H54 (cell line): ENCODE measurements at regions not wholly inside any gene's neighbourhood (a gene's known extent, or its start where the extent isn't known, plus 50 kb on each side); places are given as distances from the start of the nearest gene placed in this dataset.
A peak's percentile ranks its signal among the peaks of the same experiment; 100 is the strongest.

Experiments
- DNase-seq: peaks from one replicate; pipeline ENCODE4 v3.0.0; 2011; ENCODE audit warnings: low spot score, mixed read lengths; ENCODE audit not compliant: insufficient read length
- FAIRE-seq: peaks from 3 replicates; lab custom pipeline; 2011; peaks lifted over from hg19 to GRCh38; lab: Jason Lieb, UNC
- POLR2A ChIP-seq: IDR thresholded peaks from 2 replicates; pipeline ENCODE4 v1.6.1; 2011; ENCODE audit warnings: low read depth, mild to moderate bottlenecking, low read length

DNA sequence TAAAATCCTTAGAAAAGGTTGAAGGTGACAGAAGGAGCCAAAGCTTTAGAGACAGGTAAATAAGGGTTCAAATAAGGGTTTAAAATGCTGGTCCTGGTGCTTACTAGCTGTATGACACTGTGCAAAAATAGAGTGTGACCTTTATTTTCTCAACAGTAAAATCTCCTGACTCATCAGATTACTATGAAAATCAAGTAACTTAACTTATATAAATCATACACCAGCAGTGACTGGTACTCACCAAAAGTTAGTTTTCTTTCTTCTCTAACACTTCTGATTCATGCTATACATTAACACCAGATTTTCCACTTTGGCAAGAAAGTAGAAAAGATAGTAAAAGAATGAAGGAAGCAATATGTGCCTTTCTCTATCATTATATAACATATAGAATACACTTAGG is 205.9 kb upstream of the GBE1 start:
- TF ChIP-seq POLR2A = no peak
- DNase-seq = no peak
- no peak for FAIRE-seq

- DNase-seq (no peak), FAIRE-seq (no peak)
- no peak for TF ChIP-seq POLR2A
These were observed 204.3 kb upstream of the GBE1 start for GRCh38 chr3:81965696-81966095.

GRCh38 chr3:81962396-81962795 is 201.0 kb upstream of the GBE1 start:
- FAIRE-seq (no peak), DNase-seq (no peak)
- no peak for TF ChIP-seq POLR2A

- no peak for TF ChIP-seq POLR2A
- FAIRE-seq (no peak), DNase-seq (no peak)
These were observed 197.7 kb upstream of the GBE1 start for GRCh38 chr3:81958972-81959640.

DNA sequence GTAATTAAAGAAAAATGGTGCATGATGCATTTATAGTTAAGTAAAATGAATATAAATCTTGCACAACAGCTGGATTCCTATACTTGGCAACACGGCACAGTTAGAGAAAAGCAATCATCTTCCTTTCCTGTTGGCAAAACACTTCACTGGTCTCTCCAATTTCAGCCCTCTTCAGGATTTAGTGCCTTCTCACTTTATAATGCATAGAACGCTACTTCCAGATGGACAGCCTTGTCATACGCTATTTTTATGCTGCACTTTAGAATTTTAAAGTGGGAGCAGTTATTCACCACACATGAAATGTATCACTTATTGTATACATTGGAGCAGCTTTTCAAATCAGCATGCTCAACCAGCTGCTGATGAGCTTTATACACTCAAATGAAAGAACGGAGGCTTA is 194.4 kb upstream of the GBE1 start:
- DNase-seq (no peak), FAIRE-seq (peak; percentile 53)
- no peak for TF ChIP-seq POLR2A

DNA sequence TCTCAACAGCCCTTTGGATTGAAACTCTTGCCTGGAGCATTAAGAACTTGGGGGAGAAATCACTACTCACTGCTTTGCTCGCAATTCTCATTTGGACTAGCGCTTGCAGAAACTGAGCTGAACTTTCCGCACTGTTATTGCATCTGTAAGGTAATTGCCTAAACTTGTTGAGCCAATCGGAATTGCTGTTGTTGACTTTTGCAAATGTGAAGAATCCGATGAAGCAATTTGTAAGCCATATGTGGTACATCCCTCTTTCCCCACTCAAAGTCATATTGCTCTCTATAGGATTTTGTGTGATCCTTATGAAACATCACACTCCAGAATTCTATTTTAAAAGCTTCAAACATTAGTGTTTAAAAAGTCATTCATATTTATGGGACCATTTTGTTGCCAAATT is 191.7 kb upstream of the GBE1 start:
- no peak for TF ChIP-seq POLR2A
- DNase-seq (no peak), FAIRE-seq (no peak)

DNA sequence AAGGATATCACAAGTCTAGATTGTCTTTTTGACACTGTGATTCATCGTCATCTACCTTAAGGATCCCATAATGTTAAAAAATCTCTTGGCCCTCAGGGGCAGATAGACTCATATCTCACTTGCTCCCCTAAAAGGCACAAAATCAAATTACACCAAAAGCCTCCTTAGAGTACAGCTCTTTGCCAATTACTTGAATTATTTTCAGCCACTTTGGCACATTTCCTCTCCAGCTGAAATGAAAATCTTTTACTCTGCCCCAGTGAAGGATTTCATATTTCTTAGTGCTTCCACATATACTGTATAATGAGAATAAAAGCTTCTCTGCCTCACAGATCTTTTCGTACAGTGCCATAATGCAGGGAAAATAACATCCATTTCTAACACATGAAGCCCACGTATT is 190.7 kb upstream of the GBE1 start:
- TF ChIP-seq POLR2A = no peak
- DNase-seq (no peak), FAIRE-seq (no peak)

DNA sequence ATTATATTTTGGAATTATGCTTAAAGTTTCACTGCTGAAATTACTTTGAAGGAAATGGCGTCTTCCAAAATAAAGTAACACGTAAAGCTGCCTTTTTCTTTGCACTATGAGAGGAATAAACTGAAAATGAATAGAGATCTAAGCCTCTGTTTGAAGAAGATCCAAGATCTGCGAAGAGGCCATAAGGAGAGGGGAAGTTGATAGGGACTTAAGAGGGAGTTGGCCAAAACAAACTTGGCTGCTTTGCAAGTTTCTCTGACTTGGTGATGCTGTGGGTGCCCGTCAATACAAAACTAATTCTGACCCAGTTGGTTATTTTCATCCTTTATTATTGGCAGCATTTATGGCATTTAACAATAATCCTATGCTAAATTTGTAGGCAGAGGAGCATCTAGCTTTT is 190.2 kb upstream of the GBE1 start:
- no peak for TF ChIP-seq POLR2A
- DNase-seq = no peak
- no peak for FAIRE-seq

DNA sequence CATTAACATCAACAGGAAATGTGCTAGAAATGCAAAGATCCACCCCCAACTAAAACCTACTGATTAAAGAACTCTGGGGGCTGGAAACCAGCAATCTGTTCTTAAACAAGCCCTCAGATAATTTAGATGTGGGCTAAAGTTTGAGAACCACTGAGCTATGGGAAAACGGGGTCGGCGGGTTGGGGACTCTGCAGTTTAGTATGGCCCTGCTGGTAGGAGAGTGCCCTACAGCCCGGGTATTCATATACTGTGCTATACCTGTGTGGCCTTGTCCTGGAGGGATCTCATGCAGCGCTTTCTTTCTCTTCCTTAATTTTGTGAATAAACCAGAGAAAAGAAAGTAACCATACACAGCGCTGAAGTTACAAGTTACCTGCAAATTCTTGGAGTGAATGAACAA is 189.7 kb upstream of the GBE1 start:
- no peak for TF ChIP-seq POLR2A
- no peak for FAIRE-seq
- no peak for DNase-seq

GRCh38 chr3:81947359-81947758 is 185.9 kb upstream of the GBE1 start:
- DNase-seq (no peak), FAIRE-seq (no peak)
- no peak for TF ChIP-seq POLR2A

DNA sequence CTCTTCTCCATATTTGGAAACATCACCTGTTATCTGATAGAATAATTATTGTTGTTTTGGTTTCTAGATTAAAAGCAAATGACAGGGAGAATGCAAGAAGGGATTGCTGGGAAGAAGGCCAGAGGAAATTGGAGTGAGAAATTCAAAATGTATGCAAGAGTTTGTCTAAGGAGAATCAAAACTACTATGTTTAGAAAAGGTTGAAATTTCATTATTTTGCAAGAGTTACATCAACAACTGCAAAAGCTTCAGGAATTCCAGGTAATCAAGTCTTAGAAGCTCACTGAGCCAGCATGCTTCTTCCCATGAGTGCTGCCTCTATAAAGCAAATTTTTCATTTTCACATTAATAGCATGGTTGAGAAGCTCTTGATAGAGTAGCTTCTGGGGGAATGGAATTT is 177.2 kb upstream of the GBE1 start:
- no peak for FAIRE-seq
- DNase-seq = no peak
- TF ChIP-seq POLR2A = no peak

GRCh38 chr3:81936817-81937216 is 175.4 kb upstream of the GBE1 start:
- TF ChIP-seq POLR2A = no peak
- FAIRE-seq = no peak
- no peak for DNase-seq

DNA sequence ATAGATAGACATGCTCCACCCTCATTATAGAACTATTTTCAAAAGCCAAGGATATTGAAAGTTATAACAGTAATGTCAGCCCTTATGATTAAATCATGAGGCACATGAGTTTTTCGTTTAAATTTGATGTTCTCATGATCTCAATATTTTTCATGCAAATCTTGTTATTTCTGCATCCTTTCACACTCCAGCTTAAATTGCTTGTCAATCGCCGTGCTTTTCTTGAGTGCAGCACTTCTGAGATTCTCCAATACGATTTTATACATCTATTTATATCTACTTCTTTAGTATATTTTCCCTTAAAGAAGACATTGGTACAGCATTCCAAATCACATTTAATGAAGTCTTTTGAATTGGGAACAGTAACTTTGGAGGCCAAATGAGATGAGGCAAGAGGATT is 171.2 kb upstream of the GBE1 start:
- TF ChIP-seq POLR2A = no peak
- FAIRE-seq (no peak), DNase-seq (no peak)

DNA sequence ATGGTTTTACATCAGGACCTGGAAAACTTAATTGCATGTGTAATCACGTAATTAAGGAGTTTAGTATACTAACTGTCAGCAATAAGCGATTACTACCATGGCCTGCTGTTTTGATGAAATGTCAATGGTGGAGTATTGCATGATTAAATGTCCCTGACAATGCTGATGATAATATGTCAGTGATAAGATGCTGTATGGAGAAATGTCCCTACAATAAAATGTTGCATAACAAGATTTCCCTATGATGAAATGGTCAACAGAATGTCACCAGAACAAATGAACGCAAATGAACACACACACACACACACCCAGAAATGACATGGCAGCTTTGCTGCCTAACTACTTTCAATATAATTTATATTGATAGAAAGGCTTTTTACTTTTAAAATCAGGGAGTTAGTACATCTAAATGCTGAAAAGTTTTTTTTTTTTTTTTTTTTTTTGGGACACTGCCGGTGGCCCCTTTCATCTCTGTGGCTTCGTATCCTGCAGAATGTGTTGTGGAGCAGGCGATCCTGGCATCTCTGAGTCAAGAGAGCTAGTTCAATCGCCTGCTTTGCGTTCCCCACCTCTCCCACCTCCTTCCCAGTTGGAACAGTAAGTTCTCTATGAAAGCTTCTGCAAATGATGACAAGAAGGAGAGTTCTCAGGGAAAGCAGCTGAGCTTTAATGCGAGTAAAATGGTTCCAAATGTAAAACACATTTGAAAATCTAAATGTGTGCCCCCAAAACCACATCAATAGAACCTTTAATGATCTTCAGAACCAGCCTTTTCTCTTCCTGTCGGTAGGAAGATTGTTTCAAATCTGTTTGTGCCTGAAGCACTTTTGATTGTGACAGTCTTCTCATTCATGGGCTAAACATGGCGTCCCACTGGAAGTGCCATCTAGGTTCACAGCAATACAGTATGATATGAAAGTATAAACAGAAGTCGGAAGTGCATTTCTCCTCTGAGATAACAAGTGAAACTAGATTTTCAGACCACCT is 170.1 kb upstream of the GBE1 start:
- DNase-seq (no peak), FAIRE-seq (no peak)
- no peak for TF ChIP-seq POLR2A
